Lower leg skin (tissue), 4 donors: ENCODE measurements at regions not wholly inside any gene's neighbourhood (a gene's known extent, or its start where the extent isn't known, plus 50 kb on each side); places are given as distances from the start of the nearest gene placed in this dataset.
"Not testable (repeated sequence)": the region's sequence is repeated elsewhere in the genome, so short reads cannot be mapped to it uniquely, and the experiment has no call there.

Source experiments
- DNase-seq, 2 donors: peaks; one replicate each; pipeline ENCODE4 v3.0.0-alpha.2; 2019; ENCODE audit warnings: low spot score in 2 of 2
- H3K4me3 ChIP-seq: fragments of 200-600 bp; sonication (generic); 2 replicates; pipeline ENCODE4 v1.5.1; 2017; ENCODE audit warnings: mild to moderate bottlenecking, low read depth; ENCODE audit not compliant: poor library complexity, severe bottlenecking
- POLR2A ChIP-seq, 2 donors: fragments of 450-650 bp; IDR thresholded peaks; one replicate each; pipeline ENCODE4 v1.6.1; 2016 to 2017; ENCODE audit warnings: antibody characterized with exemption in 2 of 2, mild to moderate bottlenecking in 1 of 2, moderate library complexity in 1 of 2
- WGBS, 2 donors: methylation state at CpG; one replicate each; pipeline ENCODE4 v1.1.5; 2018; 5-methylcytosine and 5-hydroxymethylcytosine counted together
- intact Hi-C: fragments of 100-400 bp; cut with DNase I; formaldehyde crosslinking; loops from one replicate; pipeline ENCODE4 v1.15.0; 2023; ENCODE audit warnings: low total_unique reads
- TF ChIP-seq, protein P1 (sequence below), 3 donors: fragments of 450-650 bp; IDR thresholded peaks; one replicate each; pipeline ENCODE4 v1.5.1; 2016; ENCODE audit warnings: antibody characterized with exemption in 3 of 3, mild to moderate bottlenecking in 3 of 3, moderate library complexity in 2 of 3

GRCh38 chr9:10867194-10867593, 254.4 kb upstream of the PTPRD start:
- intact Hi-C loops = no loop called here
- no peak for DNase-seq
- H3K4me3 ChIP-seq = no peak overlapping the region
- TF ChIP-seq POLR2A (IDR thresholded peaks at IDR 0.05) = no peak
- TF ChIP-seq, protein P1, sequence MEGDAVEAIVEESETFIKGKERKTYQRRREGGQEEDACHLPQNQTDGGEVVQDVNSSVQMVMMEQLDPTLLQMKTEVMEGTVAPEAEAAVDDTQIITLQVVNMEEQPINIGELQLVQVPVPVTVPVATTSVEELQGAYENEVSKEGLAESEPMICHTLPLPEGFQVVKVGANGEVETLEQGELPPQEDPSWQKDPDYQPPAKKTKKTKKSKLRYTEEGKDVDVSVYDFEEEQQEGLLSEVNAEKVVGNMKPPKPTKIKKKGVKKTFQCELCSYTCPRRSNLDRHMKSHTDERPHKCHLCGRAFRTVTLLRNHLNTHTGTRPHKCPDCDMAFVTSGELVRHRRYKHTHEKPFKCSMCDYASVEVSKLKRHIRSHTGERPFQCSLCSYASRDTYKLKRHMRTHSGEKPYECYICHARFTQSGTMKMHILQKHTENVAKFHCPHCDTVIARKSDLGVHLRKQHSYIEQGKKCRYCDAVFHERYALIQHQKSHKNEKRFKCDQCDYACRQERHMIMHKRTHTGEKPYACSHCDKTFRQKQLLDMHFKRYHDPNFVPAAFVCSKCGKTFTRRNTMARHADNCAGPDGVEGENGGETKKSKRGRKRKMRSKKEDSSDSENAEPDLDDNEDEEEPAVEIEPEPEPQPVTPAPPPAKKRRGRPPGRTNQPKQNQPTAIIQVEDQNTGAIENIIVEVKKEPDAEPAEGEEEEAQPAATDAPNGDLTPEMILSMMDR (IDR thresholded peaks at IDR 0.05) = no peak
- WGBS, 2 donors = 88 to 90% methylated on average over 2 of the region's 2 CpGs

GRCh38 chr9:10869687-10870086, 256.9 kb upstream of the PTPRD start:
- no peak for DNase-seq
- H3K4me3 ChIP-seq = no peak overlapping the region
- intact Hi-C loops = no loop called here
- TF ChIP-seq, protein P1 (IDR thresholded peaks at IDR 0.05) = no peak
- no peak for TF ChIP-seq POLR2A (IDR thresholded peaks at IDR 0.05)

- no peak for DNase-seq
- 92 to 97% methylated on average over 1 of the region's 1 CpG for WGBS, 2 donors
- TF ChIP-seq POLR2A (IDR thresholded peaks at IDR 0.05) = no peak
- TF ChIP-seq, protein P1 (IDR thresholded peaks at IDR 0.05) = no peak
- H3K4me3 ChIP-seq = no peak overlapping the region
- intact Hi-C loops = no loop called here
Observed at GRCh38 chr9:10873999-10874398, 261.2 kb upstream of the PTPRD start.

DNA sequence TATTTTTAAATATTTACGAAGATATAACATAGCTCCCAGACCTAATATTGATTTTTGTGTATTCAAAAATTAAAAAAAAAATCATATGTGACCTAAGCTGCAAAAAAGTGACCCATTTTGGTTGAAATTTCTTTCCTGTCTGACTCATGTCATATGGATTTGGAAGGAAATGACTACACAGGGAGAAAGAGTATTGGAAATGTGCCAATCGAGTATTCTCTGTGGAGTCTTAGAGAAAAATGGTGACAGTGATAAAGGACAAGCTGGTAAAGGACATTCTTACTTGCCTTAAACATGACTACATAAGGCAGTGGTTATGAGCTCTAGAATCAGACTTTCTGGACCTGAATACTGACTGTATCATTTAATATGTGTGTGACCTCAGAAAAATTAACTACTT, 262.9 kb upstream of the PTPRD start:
- 64 to 81% methylated on average over 2 of the region's 2 CpGs for WGBS, 2 donors
- no peak overlapping the region for H3K4me3 ChIP-seq
- intact Hi-C loops = no loop called here
- TF ChIP-seq, protein P1 (IDR thresholded peaks at IDR 0.05) = no peak
- TF ChIP-seq POLR2A (IDR thresholded peaks at IDR 0.05) = no peak
- no peak for DNase-seq

GRCh38 chr9:10876333-10876732, 263.5 kb upstream of the PTPRD start:
- DNase-seq = no peak
- H3K4me3 ChIP-seq = no peak overlapping the region
- TF ChIP-seq, protein P1 (IDR thresholded peaks at IDR 0.05) = no peak
- no peak for TF ChIP-seq POLR2A (IDR thresholded peaks at IDR 0.05)
- WGBS, 2 donors = 54 to 55% methylated on average over 2 of the region's 2 CpGs
- intact Hi-C loops = no loop called here

- WGBS, 2 donors = 85 to 87% methylated on average over 5 of the region's 5 CpGs
- intact Hi-C loops, H3K4me3 ChIP-seq, DNase-seq: not testable (repeated sequence)
Observed at GRCh38 chr9:10890266-10890665, 277.5 kb upstream of the PTPRD start.
